ENCODE measurements at regions not wholly inside any gene's neighbourhood (a gene's known extent, or its start where the extent isn't known, plus 50 kb on each side); places are given as distances from the start of the nearest gene placed in this dataset.

- no peak overlapping the region for H3K4me3 ChIP-seq (ENCODE audit: low read depth, low read length)
- TF ChIP-seq CTCF (conservative IDR thresholded peaks at IDR 0.05; ENCODE audit: low read depth, low read length), result no peak
- DNase-seq (ENCODE audit: low read depth), result no peak
Observed at GRCh38 chr5:91477408-91477807, 94.3 kb upstream of the ARRDC3 start.

- DNase-seq (ENCODE audit: low read depth), result no peak
- no peak for TF ChIP-seq CTCF (conservative IDR thresholded peaks at IDR 0.05; ENCODE audit: low read depth, low read length)
- no peak overlapping the region for H3K4me3 ChIP-seq (ENCODE audit: low read depth, low read length)
Observed at GRCh38 chr5:91474201-91474600, 91.1 kb upstream of the ARRDC3 start.

- no peak for DNase-seq (ENCODE audit: low read depth)
- no peak for TF ChIP-seq CTCF (conservative IDR thresholded peaks at IDR 0.05; ENCODE audit: low read depth, low read length)
- no peak overlapping the region for H3K4me3 ChIP-seq (ENCODE audit: low read depth, low read length)
Observed at GRCh38 chr5:91472631-91473030, 89.5 kb upstream of the ARRDC3 start.

DNA sequence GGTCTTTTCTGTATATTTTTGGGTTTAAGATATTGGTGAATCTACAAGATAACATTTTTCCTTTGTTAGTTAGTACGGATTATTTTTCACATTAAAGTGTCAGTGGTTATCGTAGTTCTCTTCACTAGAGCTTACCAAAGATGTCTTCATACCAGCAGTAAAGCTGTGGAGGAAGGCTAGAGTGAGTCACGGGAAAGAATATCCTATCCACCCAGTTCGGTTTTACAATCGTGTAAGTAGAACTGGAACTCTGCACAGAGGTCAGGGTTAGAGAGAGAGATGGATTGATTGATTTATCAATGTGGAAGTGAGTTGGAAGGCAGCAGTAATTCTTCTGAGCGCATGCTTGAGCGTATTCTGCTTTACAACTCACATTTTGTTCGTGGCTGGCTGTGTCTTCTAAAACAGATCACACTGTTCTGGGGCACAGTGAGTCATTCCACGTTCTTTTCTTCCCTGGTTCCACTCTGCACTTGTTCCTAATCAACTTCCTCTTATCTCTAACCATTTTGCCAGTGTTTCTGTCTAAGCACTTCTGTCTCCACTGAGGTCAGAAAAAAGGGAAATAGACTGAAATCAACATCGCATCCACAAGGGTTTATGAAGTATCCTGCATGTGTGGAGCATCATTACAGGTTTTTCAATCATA is 86.5 kb upstream of the ARRDC3 start:
- TF ChIP-seq CTCF (conservative IDR thresholded peaks at IDR 0.05; ENCODE audit: low read depth, low read length), result no peak
- DNase-seq (ENCODE audit: low read depth), result no peak
- H3K4me3 ChIP-seq (ENCODE audit: low read depth, low read length), result no peak overlapping the region

DNA sequence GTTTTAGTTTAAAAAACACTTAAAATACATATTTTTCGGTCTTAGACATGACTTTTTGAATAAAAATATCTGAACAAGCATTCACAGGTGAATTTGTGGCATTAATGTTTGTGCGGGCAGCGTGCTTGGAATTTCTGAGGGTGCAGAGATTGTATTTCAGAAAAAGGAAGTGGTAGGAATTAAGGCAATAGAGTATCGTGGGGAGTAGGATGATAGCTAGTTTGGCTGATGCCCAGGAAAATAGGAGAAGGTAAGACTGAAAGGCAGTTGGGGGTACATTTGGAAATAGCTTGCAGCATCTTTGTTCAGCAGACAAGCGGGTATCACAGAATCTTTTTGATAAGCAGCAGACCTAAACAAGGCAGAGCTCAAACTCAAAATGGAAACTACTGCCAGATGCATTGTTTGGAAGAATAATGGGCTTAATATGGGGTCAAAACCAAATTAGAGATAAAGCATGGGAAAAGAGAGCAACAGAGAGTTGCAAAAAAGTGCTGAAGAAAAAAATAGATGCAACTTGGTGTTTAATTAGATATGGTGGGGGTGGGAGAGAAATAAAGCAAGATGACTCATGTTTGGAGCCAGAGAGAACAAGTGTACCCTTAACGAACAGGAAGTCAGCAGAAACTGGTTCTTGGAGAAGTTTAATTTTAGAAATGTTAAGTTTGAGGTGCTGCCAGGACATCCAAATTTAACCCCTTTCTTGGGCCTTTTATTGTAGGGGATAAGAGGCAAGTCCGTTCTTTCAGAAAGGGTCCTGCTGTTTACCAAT is 85.7 kb upstream of the ARRDC3 start:
- no peak for TF ChIP-seq CTCF (conservative IDR thresholded peaks at IDR 0.05; ENCODE audit: low read depth, low read length)
- no peak overlapping the region for H3K4me3 ChIP-seq (ENCODE audit: low read depth, low read length)
- DNase-seq (ENCODE audit: low read depth), result no peak

DNA sequence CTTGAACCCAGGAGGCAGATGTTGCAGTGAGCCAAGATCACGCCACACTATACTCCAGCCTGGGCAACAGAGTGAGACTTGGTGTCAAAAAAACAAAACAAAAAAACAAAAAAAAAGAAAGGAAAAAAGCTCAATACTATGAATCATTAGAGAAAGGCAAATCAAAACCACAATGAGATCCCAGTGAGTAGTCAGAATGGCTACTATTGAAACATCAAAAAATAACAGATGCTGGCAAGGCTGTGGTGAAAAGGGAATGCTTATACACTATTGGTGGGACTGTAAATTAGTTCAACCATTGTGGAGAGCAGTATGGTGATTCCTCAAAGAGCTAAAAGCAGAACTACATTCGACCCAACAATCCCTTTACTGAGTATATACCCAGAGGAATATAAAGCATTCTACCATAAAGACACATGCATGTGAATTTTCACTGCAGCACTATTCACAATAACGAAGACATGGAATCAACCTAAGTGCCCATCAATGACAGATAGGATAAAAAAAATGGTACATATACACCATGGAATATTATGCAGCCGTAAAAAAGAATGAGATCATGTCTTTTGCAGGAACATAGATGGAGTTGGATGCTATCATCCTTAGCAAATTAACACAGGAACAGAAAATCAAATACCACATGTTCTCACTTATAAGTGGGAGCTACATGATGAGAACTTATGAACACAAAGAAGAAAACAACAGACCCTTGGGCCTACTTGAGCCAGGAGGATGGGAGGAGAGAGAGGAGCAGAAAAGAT is 81.9 kb upstream of the ARRDC3 start:
- DNase-seq (ENCODE audit: low read depth), result no peak
- H3K4me3 ChIP-seq (ENCODE audit: low read depth, low read length), result no peak overlapping the region
- no peak for TF ChIP-seq CTCF (conservative IDR thresholded peaks at IDR 0.05; ENCODE audit: low read depth, low read length)

All from epithelial cell of proximal tubule (primary cell).